ENCODE measurements at regions not wholly inside any gene's neighbourhood (a gene's known extent, or its start where the extent isn't known, plus 50 kb on each side); places are given as distances from the start of the nearest gene placed in this dataset.

DNA sequence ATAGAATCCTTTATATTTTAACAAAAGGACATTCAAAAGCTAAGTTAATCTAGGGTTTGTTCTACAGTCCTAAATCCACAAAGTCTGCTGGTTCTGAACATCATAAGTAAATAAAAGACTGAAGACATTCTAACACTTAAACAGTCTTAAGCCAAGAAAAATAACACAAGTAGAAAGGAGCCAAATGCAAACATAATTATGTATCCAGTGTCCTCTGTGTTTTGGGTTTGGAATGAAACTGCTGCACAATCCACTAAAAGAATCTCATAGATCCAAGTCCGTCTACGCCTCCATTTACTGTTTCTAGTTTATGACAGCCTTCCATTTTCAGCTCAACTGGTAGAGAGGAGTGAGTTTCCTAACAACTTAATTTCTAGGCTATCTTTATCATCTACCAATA is 623.6 kb upstream of the FZD8 start:
- no peak for TF ChIP-seq POLR2A (IDR thresholded peaks at IDR 0.05; ENCODE audit: low read depth, low read length)
- TF ChIP-seq TAF1 (IDR thresholded peaks at IDR 0.05; ENCODE audit: low read depth, low read length) = no peak

Measured in GM12891 (cell line).